ENCODE measurements at regions not wholly inside any gene's neighbourhood (a gene's known extent, or its start where the extent isn't known, plus 50 kb on each side); places are given as distances from the start of the nearest gene placed in this dataset.

DNA sequence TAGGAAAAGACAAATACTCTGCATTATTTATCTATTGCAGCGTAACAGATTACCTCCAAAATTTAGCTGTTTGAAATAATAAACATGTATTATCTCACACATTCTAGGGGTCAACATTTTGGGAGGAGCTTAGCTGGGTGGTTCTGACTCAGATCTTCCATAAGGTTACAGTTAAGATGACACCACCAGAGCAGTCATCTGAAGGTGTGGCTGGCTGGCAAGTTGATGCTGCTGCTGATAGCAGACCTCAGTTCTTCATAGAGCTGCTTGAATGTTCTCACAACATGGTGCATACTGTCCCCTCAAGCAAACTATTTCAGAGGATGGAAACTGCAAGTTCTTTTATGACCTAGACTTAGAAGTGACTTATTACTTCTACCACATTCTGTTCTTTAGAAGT lies 146.3 kb upstream of the FSTL4 start:
- no peaks in the 10 kb centered on the region for H3K36me3 ChIP-seq
- ATAC-seq (ENCODE audit: low FRiP score in 2 of 2) (no peak), DNase-seq (no peak)
- no peaks in the 10 kb centered on the region for H3K9me3 ChIP-seq
- H3K4me3 ChIP-seq = no peak overlapping the region
- H3K4me1 ChIP-seq = no peaks in the 10 kb centered on the region
- H3K27me3 ChIP-seq = no peaks in the 10 kb centered on the region
- H3K27ac ChIP-seq = no peak overlapping the region
- TF ChIP-seq, protein P1, sequence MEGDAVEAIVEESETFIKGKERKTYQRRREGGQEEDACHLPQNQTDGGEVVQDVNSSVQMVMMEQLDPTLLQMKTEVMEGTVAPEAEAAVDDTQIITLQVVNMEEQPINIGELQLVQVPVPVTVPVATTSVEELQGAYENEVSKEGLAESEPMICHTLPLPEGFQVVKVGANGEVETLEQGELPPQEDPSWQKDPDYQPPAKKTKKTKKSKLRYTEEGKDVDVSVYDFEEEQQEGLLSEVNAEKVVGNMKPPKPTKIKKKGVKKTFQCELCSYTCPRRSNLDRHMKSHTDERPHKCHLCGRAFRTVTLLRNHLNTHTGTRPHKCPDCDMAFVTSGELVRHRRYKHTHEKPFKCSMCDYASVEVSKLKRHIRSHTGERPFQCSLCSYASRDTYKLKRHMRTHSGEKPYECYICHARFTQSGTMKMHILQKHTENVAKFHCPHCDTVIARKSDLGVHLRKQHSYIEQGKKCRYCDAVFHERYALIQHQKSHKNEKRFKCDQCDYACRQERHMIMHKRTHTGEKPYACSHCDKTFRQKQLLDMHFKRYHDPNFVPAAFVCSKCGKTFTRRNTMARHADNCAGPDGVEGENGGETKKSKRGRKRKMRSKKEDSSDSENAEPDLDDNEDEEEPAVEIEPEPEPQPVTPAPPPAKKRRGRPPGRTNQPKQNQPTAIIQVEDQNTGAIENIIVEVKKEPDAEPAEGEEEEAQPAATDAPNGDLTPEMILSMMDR (IDR thresholded peaks at IDR 0.05) = no peak
- no peak for TF ChIP-seq EP300 (IDR thresholded peaks at IDR 0.05)
- TF ChIP-seq POLR2A (IDR thresholded peaks at IDR 0.05) = no peak
- TF ChIP-seq POLR2AphosphoS5 (IDR thresholded peaks at IDR 0.05) = no peak
- WGBS, 2 donors = 0 to 50% methylated on average over 1 of the region's 1 CpG

DNA sequence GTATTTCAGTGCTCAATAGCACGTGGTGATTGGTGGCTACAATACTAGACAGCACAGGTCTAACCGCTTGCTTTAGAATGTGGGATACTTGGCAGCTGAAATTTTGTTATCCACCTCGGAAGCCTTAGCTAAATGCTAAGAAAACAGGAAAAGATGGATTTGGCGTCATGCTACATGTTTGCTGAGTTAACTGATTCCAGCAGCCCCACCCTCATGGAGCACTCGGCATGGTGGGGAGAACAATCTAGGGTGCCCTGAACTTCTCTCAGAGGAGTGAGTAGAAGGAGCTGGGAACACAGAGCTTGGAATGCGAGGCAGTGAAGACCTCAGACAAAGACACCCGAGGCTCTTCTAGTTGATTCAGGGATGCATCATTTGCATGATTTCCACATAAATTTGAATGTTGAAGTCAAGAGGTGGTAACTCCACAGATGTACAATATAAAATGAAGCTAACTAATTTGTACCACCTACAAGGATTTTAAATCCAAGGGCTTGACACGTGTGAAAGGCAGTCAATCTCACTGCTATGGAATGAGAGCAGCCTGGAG lies 145.1 kb upstream of the FSTL4 start:
- no peak for ATAC-seq (ENCODE audit: low FRiP score in 2 of 2)
- Histone ChIP-seq H3K27ac (no peak overlapping the region), H3K4me3 (no peak overlapping the region), H3K4me1 (no peaks in the 10 kb centered on the region), H3K36me3 (no peaks in the 10 kb centered on the region), H3K27me3 (no peaks in the 10 kb centered on the region), H3K9me3 (no peaks in the 10 kb centered on the region)
- TF ChIP-seq POLR2AphosphoS5 (IDR thresholded peaks at IDR 0.05) (no peak), EP300 (IDR thresholded peaks at IDR 0.05) (no peak), POLR2A (IDR thresholded peaks at IDR 0.05) (no peak)
- TF ChIP-seq, protein P1 (IDR thresholded peaks at IDR 0.05) = no peak
- no peak for DNase-seq
- WGBS, 2 donors = 57 to 60% methylated on average over 8 of the region's 8 CpGs

DNA sequence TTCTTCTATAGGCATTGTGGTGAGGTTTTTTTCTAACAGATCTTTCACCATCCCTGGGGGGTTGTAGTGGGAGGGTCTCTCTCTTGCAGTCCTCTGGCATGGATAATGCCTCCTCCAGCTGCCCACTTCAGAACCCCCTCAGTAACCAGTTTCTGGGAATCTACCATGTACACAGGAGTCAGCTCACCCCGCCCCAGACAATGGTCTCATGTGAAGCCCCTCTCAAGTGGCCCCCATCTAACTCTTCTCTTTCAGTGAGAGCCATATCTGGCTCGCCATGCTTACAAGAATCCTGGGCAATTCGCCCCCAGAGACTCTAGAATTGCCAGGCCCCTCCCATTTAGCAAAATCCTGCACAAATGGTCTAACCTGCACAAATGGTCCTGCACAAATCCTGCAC lies 144.4 kb upstream of the FSTL4 start:
- DNase-seq = no peak
- TF ChIP-seq POLR2AphosphoS5 (IDR thresholded peaks at IDR 0.05) (no peak), POLR2A (IDR thresholded peaks at IDR 0.05) (no peak), EP300 (IDR thresholded peaks at IDR 0.05) (no peak)
- TF ChIP-seq, protein P1 (IDR thresholded peaks at IDR 0.05) = no peak
- Histone ChIP-seq H3K27ac (no peak overlapping the region), H3K9me3 (no peaks in the 10 kb centered on the region), H3K36me3 (no peaks in the 10 kb centered on the region), H3K4me1 (no peaks in the 10 kb centered on the region), H3K27me3 (no peaks in the 10 kb centered on the region), H3K4me3 (no peak overlapping the region)
- ATAC-seq (ENCODE audit: low FRiP score in 2 of 2) = no peak
- WGBS, 2 donors = 71 to 77% methylated on average over 3 of the region's 3 CpGs

DNA sequence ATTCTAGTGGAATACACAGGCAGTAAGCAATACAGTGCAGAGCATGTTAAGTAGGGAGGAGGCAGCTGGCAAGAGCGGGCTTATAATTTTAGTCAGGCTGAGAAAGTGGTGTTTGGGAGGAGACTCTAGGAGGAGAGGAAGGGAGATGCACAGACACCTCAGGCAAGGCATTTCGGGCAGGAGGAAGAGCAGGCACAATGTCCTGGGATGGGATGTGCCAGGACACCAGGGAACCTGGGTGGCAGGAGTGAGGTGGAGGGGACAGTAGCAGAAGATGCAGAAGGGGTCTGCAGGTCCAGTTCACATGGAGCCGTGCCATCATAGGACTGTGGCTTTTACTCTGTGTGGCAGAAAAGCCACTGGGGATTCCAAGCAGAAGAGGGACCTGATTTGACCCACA lies 143.7 kb upstream of the FSTL4 start:
- TF ChIP-seq, protein P1 (IDR thresholded peaks at IDR 0.05) = no peak
- TF ChIP-seq EP300 (IDR thresholded peaks at IDR 0.05) (no peak), POLR2A (IDR thresholded peaks at IDR 0.05) (no peak), POLR2AphosphoS5 (IDR thresholded peaks at IDR 0.05) (no peak)
- Histone ChIP-seq H3K4me3 (no peak overlapping the region), H3K27ac (no peak overlapping the region), H3K9me3 (no peaks in the 10 kb centered on the region), H3K4me1 (no peaks in the 10 kb centered on the region), H3K27me3 (no peaks in the 10 kb centered on the region), H3K36me3 (no peaks in the 10 kb centered on the region)
- DNase-seq (no peak), ATAC-seq (ENCODE audit: low FRiP score in 2 of 2) (no peak)
- WGBS, 2 donors = 86 to 92% methylated on average over 3 of the region's 3 CpGs

DNA sequence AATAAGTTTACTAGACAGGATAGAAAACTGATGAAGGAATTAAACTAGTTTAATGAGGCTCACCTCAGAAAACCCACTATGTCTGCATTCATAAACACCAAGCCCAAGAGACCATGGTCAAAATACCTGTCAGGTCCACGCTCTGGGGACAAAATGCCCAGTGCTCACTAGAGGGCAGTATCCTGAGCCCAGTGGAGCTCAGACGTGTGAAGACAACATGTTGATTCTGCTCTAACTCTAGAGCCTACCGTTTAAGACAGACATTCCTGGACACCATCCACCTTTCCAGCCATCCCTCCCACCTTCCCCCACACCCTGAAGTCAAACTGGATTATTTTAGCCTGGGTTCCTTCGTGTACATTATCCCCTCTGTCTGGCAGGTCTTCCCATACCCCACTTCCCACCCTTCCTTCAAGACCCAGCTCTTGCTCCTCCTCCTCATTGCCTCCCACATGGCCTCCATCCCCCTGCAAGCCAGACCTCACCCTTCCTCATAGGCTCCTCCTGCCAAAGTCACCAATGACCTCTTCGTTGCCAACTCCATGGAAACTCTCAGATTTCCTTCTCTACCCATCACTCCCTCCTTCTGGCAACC lies 142.3 kb upstream of the FSTL4 start:
- ATAC-seq (ENCODE audit: low FRiP score in 2 of 2) = peak; percentile 43 to 51
- H3K9me3 ChIP-seq = no peaks in the 10 kb centered on the region
- no peaks in the 10 kb centered on the region for H3K36me3 ChIP-seq
- H3K4me1 ChIP-seq = no peaks in the 10 kb centered on the region
- WGBS, 2 donors = 29 to 38% methylated on average over 5 of the region's 5 CpGs
- no peak overlapping the region for H3K27ac ChIP-seq
- no peaks in the 10 kb centered on the region for H3K27me3 ChIP-seq
- H3K4me3 ChIP-seq = no peak overlapping the region
- TF ChIP-seq POLR2AphosphoS5 (IDR thresholded peaks at IDR 0.05) (no peak), EP300 (IDR thresholded peaks at IDR 0.05) (no peak)
- TF ChIP-seq, protein P1 (IDR thresholded peaks at IDR 0.05) = peak in 5 of 6 experiments; percentile 11 to 54 (median 36)
- DNase-seq = peak in 1 of 2 donors; percentile 38
